H9 (cell line): ENCODE measurements at regions not wholly inside any gene's neighbourhood (a gene's known extent, or its start where the extent isn't known, plus 50 kb on each side); places are given as distances from the start of the nearest gene placed in this dataset.

ENCODE experiments used
- DNase-seq: peaks from one replicate; pipeline ENCODE4 v3.0.0-alpha.2; 2017
- H2AFZ ChIP-seq: one replicate; pipeline ENCODE4 v1.6.1; 2013; ENCODE audit warnings: mild to moderate bottlenecking, low read length, control low read depth, moderate library complexity
- H2AK5ac ChIP-seq: 2 replicates; pipeline ENCODE4 v1.6.1; 2013; ENCODE audit warnings: low read length, control low read depth, mixed read lengths; ENCODE audit not compliant: insufficient read length
- H2BK120ac ChIP-seq: one replicate; pipeline ENCODE4 v1.6.1; 2013; ENCODE audit warnings: low read depth, mild to moderate bottlenecking, low read length, control low read depth, inconsistent platforms; ENCODE audit not compliant: poor library complexity, severe bottlenecking
- H2BK12ac ChIP-seq: 2 replicates; pipeline ENCODE4 v1.6.1; 2013; ENCODE audit warnings: low read length, control low read depth, mixed read lengths, low read depth; ENCODE audit not compliant: insufficient read length
- H2BK15ac ChIP-seq: 2 replicates; pipeline ENCODE4 v1.6.1; 2013; ENCODE audit warnings: low read depth, low read length, control low read depth
- H2BK20ac ChIP-seq: one replicate; pipeline ENCODE4 v1.6.1; 2013; ENCODE audit warnings: low read depth, mild to moderate bottlenecking, low read length, control low read depth, inconsistent platforms; ENCODE audit not compliant: poor library complexity, severe bottlenecking
- H2BK5ac ChIP-seq: 2 replicates; pipeline ENCODE4 v1.6.1; 2013; ENCODE audit warnings: low read length, control low read depth, mixed read lengths; ENCODE audit not compliant: insufficient read length
- H3K14ac ChIP-seq: 2 replicates; pipeline ENCODE4 v1.6.1; 2013; ENCODE audit warnings: low read length, control low read depth; ENCODE audit not compliant: insufficient read depth
- H3K18ac ChIP-seq: 2 replicates; pipeline ENCODE4 v1.6.1; 2013; ENCODE audit warnings: low read depth, mild to moderate bottlenecking, mixed read lengths, low read length, control low read depth; ENCODE audit not compliant: insufficient read length
- H3K23ac ChIP-seq: 2 replicates; pipeline ENCODE4 v1.6.1; 2013; ENCODE audit warnings: low read length, control low read depth, mixed read lengths, low read depth; ENCODE audit not compliant: insufficient read length
- H3K23me2 ChIP-seq: 2 replicates; pipeline ENCODE4 v1.6.1; 2013; ENCODE audit warnings: low read depth, mild to moderate bottlenecking, mixed read lengths, low read length, control low read depth; ENCODE audit not compliant: insufficient read length, poor library complexity, severe bottlenecking
- H3K27ac ChIP-seq: 2 replicates; pipeline ENCODE4 v1.5.1; 2013; ENCODE audit warnings: low read length, control low read depth, mixed read lengths, low read depth; ENCODE audit not compliant: insufficient read length
- H3K27me3 ChIP-seq: 2 replicates; pipeline ENCODE4 v1.6.1; 2013; ENCODE audit warnings: low read length, control low read depth, inconsistent platforms; ENCODE audit not compliant: insufficient read depth
- H3K4ac ChIP-seq: 2 replicates; pipeline ENCODE4 v1.6.1; 2013; ENCODE audit warnings: low read depth, mild to moderate bottlenecking, control low read depth, inconsistent platforms, low read length, moderate library complexity
- H3K4me1 ChIP-seq: 2 replicates; pipeline ENCODE4 v1.6.1; 2013; ENCODE audit warnings: low read length, control low read depth, inconsistent platforms; ENCODE audit not compliant: insufficient read depth
- H3K4me2 ChIP-seq: 2 replicates; pipeline ENCODE4 v1.6.1; 2013; ENCODE audit warnings: low read length, control low read depth, mixed read lengths; ENCODE audit not compliant: insufficient read length, insufficient read depth
- H3K56ac ChIP-seq: 2 replicates; pipeline ENCODE4 v1.6.1; 2013; ENCODE audit warnings: low read depth, mild to moderate bottlenecking, mixed read lengths, low read length, control low read depth; ENCODE audit not compliant: insufficient read length
- H3K79me1 ChIP-seq: 2 replicates; pipeline ENCODE4 v1.6.1; 2013; ENCODE audit warnings: low read depth, mild to moderate bottlenecking, moderate library complexity, low read length, control low read depth, inconsistent platforms; ENCODE audit not compliant: insufficient read depth, poor library complexity, severe bottlenecking
- H3K79me2 ChIP-seq: 2 replicates; pipeline ENCODE4 v1.6.1; 2013; ENCODE audit warnings: low read length, control low read depth, inconsistent platforms; ENCODE audit not compliant: insufficient read depth
- H3K9ac ChIP-seq: 2 replicates; pipeline ENCODE4 v1.6.1; 2013; ENCODE audit warnings: low read length, control low read depth, mixed read lengths; ENCODE audit not compliant: insufficient read length; ENCODE audit errors: extremely low read depth
- H3K9me3 ChIP-seq: one replicate; pipeline ENCODE4 v1.6.1; 2013; ENCODE audit warnings: low read depth, low read length, inconsistent platforms; ENCODE audit not compliant: control insufficient read depth
- H3T11ph ChIP-seq: one replicate; pipeline ENCODE4 v1.6.1; 2013; ENCODE audit warnings: mild to moderate bottlenecking, low read length, control low read depth, inconsistent platforms
- H4K20me1 ChIP-seq: one replicate; pipeline ENCODE4 v1.6.1; 2013; ENCODE audit not compliant: control insufficient read depth, insufficient read length, insufficient read depth
- H4K5ac ChIP-seq: 2 replicates; pipeline ENCODE4 v1.6.1; 2013; ENCODE audit warnings: low read depth, mild to moderate bottlenecking, mixed read lengths, low read length, control low read depth; ENCODE audit not compliant: insufficient read length
- H4K8ac ChIP-seq: replicated peaks from 2 replicates; pipeline ENCODE4 v1.6.1; 2013; ENCODE audit warnings: low read length, control low read depth, mixed read lengths, low read depth; ENCODE audit not compliant: insufficient read length
- H4K91ac ChIP-seq: 2 replicates; pipeline ENCODE4 v1.6.1; 2013; ENCODE audit warnings: low read depth, mild to moderate bottlenecking, moderate library complexity, mixed read lengths, low read length, control low read depth; ENCODE audit not compliant: insufficient read length
- H3K27ac Mint-ChIP-seq, 3 experiments: 2 replicates in 2 of 3; 3 replicates in 1 of 3; pipeline ENCODE4 v1.8.0; 2020 to 2021; ENCODE audit warnings: mixed read lengths in 3 of 3, mild to moderate bottlenecking in 1 of 3, moderate library complexity in 1 of 3
- H3K27me3 Mint-ChIP-seq: 2 replicates; pipeline ENCODE4 v1.8.0; 2021; ENCODE audit warnings: low read depth, mild to moderate bottlenecking, moderate library complexity, mixed read lengths
- H3K36me3 Mint-ChIP-seq, 3 experiments: 2 replicates in 2 of 3; 3 replicates in 1 of 3; pipeline ENCODE4 v1.8.0; 2020 to 2021; ENCODE audit warnings: low read depth in 3 of 3, mixed read lengths in 3 of 3; ENCODE audit not compliant: insufficient read depth in 1 of 3
- H3K4me1 Mint-ChIP-seq, 2 experiments: 2 replicates each; pipeline ENCODE4 v1.8.0; 2020; ENCODE audit warnings: mixed read lengths in 2 of 2
- H3K4me3 Mint-ChIP-seq, 2 experiments: 2 replicates in 1 of 2; 3 replicates in 1 of 2; pipeline ENCODE4 v1.8.0; 2020 to 2021; ENCODE audit warnings: mild to moderate bottlenecking in 2 of 2, mixed read lengths in 2 of 2, moderate library complexity in 1 of 2
- H3K9me3 Mint-ChIP-seq, 2 experiments: 2 replicates in 1 of 2; 3 replicates in 1 of 2; pipeline ENCODE4 v1.8.0; 2020; ENCODE audit warnings: mild to moderate bottlenecking in 2 of 2, mixed read lengths in 2 of 2, moderate library complexity in 1 of 2
- CTCF ChIP-seq: fragments of 200-600 bp; sonication (generic); conservative IDR thresholded peaks from 3 replicates; pipeline ENCODE4 v1.8.0; 2021; ENCODE audit warnings: antibody characterized with exemption, mild to moderate bottlenecking
- WGBS: extraction: QIAGEN DNeasy Blood & Tissue Kit; methylation state at CpG from one replicate; pipeline ENCODE4 v1.1.7; 2013; ENCODE audit warnings: missing lambda C conversion rate, low lambda C conversion rate, mixed read lengths; ENCODE audit not compliant: insufficient read length; ENCODE audit errors: extremely low coverage; 5-methylcytosine and 5-hydroxymethylcytosine counted together

- H2BK12ac ChIP-seq, result no peak overlapping the region
- no peaks in the 10 kb centered on the region for H3K4me1 ChIP-seq
- H3T11ph ChIP-seq, result no peak overlapping the region
- no peak overlapping the region for H3K27ac ChIP-seq
- no peak for DNase-seq
- no CpG with 5 or more reads among the region's 4 CpGs for WGBS
- no peak overlapping the region for H3K23ac ChIP-seq
- no peaks in the 10 kb centered on the region for H3K27me3 ChIP-seq
- H2BK20ac ChIP-seq, result no peak overlapping the region
- H4K20me1 ChIP-seq, result no peaks in the 10 kb centered on the region
- Mint-ChIP-seq H3K36me3 (no peaks in the 10 kb centered on the region), H3K27me3 (peaks cover 52% of the 10 kb centered on the region), H3K27ac (no peak overlapping the region), H3K9me3 (no peaks in the 10 kb centered on the region; a peak in 2 of 5 replicates), H3K4me1 (peaks cover 12 to 14% of the 10 kb centered on the region in 2 experiments), H3K4me3 (no peak overlapping the region)
- no peak overlapping the region for H4K8ac ChIP-seq
- H2AFZ ChIP-seq, result no peak overlapping the region
- H2BK120ac ChIP-seq, result no peak overlapping the region
- peaks cover 6% of the 10 kb centered on the region for H3K9me3 ChIP-seq
- H3K4ac ChIP-seq, result no peak overlapping the region
- H3K56ac ChIP-seq, result no peak overlapping the region
- no peak overlapping the region for H2BK15ac ChIP-seq
- H2AK5ac ChIP-seq, result no peak overlapping the region
- TF ChIP-seq CTCF, result no peak
- no peaks in the 10 kb centered on the region for H3K79me1 ChIP-seq
- H2BK5ac ChIP-seq, result no peak overlapping the region
- no peak overlapping the region for H3K9ac ChIP-seq
- no peak overlapping the region for H3K18ac ChIP-seq
- H3K4me2 ChIP-seq, result no peak overlapping the region
- no peak overlapping the region for H4K5ac ChIP-seq
- no peak overlapping the region for H3K14ac ChIP-seq
- no peak overlapping the region for H4K91ac ChIP-seq
- no peaks in the 10 kb centered on the region for H3K23me2 ChIP-seq
- H3K79me2 ChIP-seq, result no peaks in the 10 kb centered on the region
Measured at GRCh38 chrX:140432346-140433175, 72.3 kb downstream of the SOX3 start.
